K562 (cell line): ENCODE measurements at regions not wholly inside any gene's neighbourhood (a gene's known extent, or its start where the extent isn't known, plus 50 kb on each side); places are given as distances from the start of the nearest gene placed in this dataset.

Experiments used
- ATAC-seq: fragments of 200-7000 bp; cut with Tn5 transposase; 3 replicates; pipeline ENCODE4 v1.9.1; 2020; ENCODE audit warnings: moderate library complexity
- BruUV-seq: library from RNA; stranded (reverse); fragments of 400-500 nt; replicated peaks from 2 replicates; lab custom pipeline; 2021; lab: Mats Ljungman, UMichigan
- CTCF ChIA-PET: fragments of 300-600 bp; formaldehyde crosslinking; extraction: SDS; loops from one replicate; lab custom pipeline; 2021; ENCODE audit warnings: low intra/inter-chr PET ratio; lab: Yijun Ruan, JAX
- POLR2A ChIA-PET: fragments of 300-600, 350-650 bp; sonication (Branson Sonifier 250); formaldehyde crosslinking; extraction: SDS; loops from one replicate; lab custom pipeline; 2021; ENCODE audit warnings: antibody characterized with exemption, inconsistent platforms; lab: Yijun Ruan, JAX
- DNase-seq, 4 experiments: peaks; one replicate each; pipeline versions ENCODE4 v3.0.0 to v3.0.0-alpha.2; 2011 to 2018; ENCODE audit warnings: low spot score in 3 of 4, mixed read lengths in 3 of 4; ENCODE audit errors: extremely low read depth in 1 of 4
- FAIRE-seq: peaks from 2 replicates; lab custom pipeline; 2011; peaks lifted over from hg19 to GRCh38; lab: Jason Lieb, UNC
- H2AFZ ChIP-seq: 2 replicates; pipeline ENCODE4 v1.6.0; 2011; ENCODE audit warnings: low read depth, low read length, control low read depth, inconsistent platforms
- H3K27ac ChIP-seq: fragments of 200-600 bp; 3 replicates; pipeline ENCODE4 v1.8.0; 2011; ENCODE audit warnings: low read depth, mild to moderate bottlenecking, control low read depth, inconsistent platforms, low read length, moderate library complexity, mixed read lengths; ENCODE audit errors: extremely low read depth
- H3K27me3 ChIP-seq, 2 experiments: fragments of 300-600 bp in 1 of 2; 2 replicates in 1 of 2; 3 replicates in 1 of 2; pipeline versions ENCODE4 v1.6.0 to v1.8.0; 2011; ENCODE audit warnings: inconsistent platforms in 2 of 2, low read length in 2 of 2, mild to moderate bottlenecking in 1 of 2, mixed read lengths in 1 of 2, moderate library complexity in 1 of 2; ENCODE audit not compliant: control insufficient read depth in 2 of 2, insufficient read depth in 2 of 2
- H3K36me3 ChIP-seq: fragments of 300-600 bp; 3 replicates; pipeline ENCODE4 v1.8.0; 2011; ENCODE audit warnings: mild to moderate bottlenecking, low read length, inconsistent platforms; ENCODE audit not compliant: control insufficient read depth, insufficient read depth
- H3K4me1 ChIP-seq, 2 experiments: fragments of 200-600 bp in 1 of 2; replicated peaks in 1 of 2; 2 replicates in 1 of 2; 3 replicates in 1 of 2; pipeline versions ENCODE4 v1.5.1 to v1.8.0; 2011; ENCODE audit warnings: inconsistent platforms in 2 of 2, low read length in 2 of 2, mild to moderate bottlenecking in 1 of 2, mixed read lengths in 1 of 2, moderate library complexity in 1 of 2; ENCODE audit not compliant: control insufficient read depth in 2 of 2, insufficient read depth in 2 of 2
- H3K4me2 ChIP-seq: 2 replicates; pipeline ENCODE4 v1.6.1; 2011; ENCODE audit warnings: low read length, control low read depth, inconsistent platforms, mixed read lengths; ENCODE audit not compliant: insufficient read depth
- H3K4me3 ChIP-seq: fragments of 200-600 bp; sonication (generic), shearing (Covaris generic); 2 replicates; pipeline ENCODE4 v1.5.1; 2016; ENCODE audit warnings: control low read depth, inconsistent platforms
- H3K79me2 ChIP-seq: fragments of 200-600 bp; 3 replicates; pipeline ENCODE4 v1.8.0; 2011; ENCODE audit warnings: low read length, inconsistent platforms; ENCODE audit not compliant: control insufficient read depth, insufficient read depth
- H3K9ac ChIP-seq, 2 experiments: 2 replicates each; pipeline versions ENCODE4 v1.6.0 to v1.6.1; 2011; ENCODE audit warnings: low read depth in 2 of 2, low read length in 2 of 2, control low read depth in 1 of 2, inconsistent platforms in 1 of 2, mild to moderate bottlenecking in 1 of 2, mixed read lengths in 1 of 2; ENCODE audit not compliant: insufficient read depth in 1 of 2
- H3K9me1 ChIP-seq: one replicate; pipeline ENCODE4 v1.6.0; 2011; ENCODE audit warnings: inconsistent platforms, mild to moderate bottlenecking, low read length, moderate library complexity; ENCODE audit not compliant: control insufficient read depth, insufficient read depth
- H3K9me3 ChIP-seq: replicated peaks from 2 replicates; pipeline ENCODE4 v1.5.1; 2011; ENCODE audit warnings: low read depth, low read length, inconsistent platforms; ENCODE audit not compliant: control insufficient read depth, insufficient read depth
- H4K20me1 ChIP-seq: replicated peaks from 2 replicates; pipeline ENCODE4 v1.6.1; 2011; ENCODE audit warnings: low read length, inconsistent platforms, mixed read lengths; ENCODE audit not compliant: control insufficient read depth, insufficient read depth
- ARID3A ChIP-seq: IDR thresholded peaks from 2 replicates; pipeline ENCODE4 v1.6.1; 2012; ENCODE audit warnings: low read depth, low read length, improper control_type of control experiment, borderline replicate concordance
- CBX8 ChIP-seq: fragments of 200-600 bp; sonication (generic); IDR thresholded peaks from 2 replicates; pipeline ENCODE4 v1.6.1; 2012; ENCODE audit warnings: borderline replicate concordance, mixed run types, low read depth, mild to moderate bottlenecking, moderate library complexity, mixed read lengths, low read length, control low read depth, inconsistent platforms; ENCODE audit not compliant: poor library complexity, severe bottlenecking; ENCODE audit errors: extremely low read depth
- CHD7 ChIP-seq: fragments of 200-600 bp; sonication (generic); IDR thresholded peaks from one replicate; pipeline ENCODE4 v1.6.1; 2012; ENCODE audit warnings: mild to moderate bottlenecking, low read depth, low read length, inconsistent platforms
- FOS ChIP-seq: IDR thresholded peaks from 3 replicates; pipeline ENCODE4 v1.6.1; 2011; ENCODE audit not compliant: insufficient read length; ENCODE audit errors: extremely low read depth
- KHSRP ChIP-seq: fragments of 450-650 bp; IDR thresholded peaks from 2 replicates; pipeline ENCODE4 v1.6.1; 2017
- SRF ChIP-seq, 2 experiments: fragments of 250-450, 450-650 bp in 1 of 2; sonication (Bioruptor Pico) in 1 of 2; sonication (generic) in 1 of 2; formaldehyde crosslinking; IDR thresholded peaks; 2 replicates each; pipeline versions ENCODE4 v1.5.0 to v1.5.1; 2020 to 2022; ENCODE audit warnings: mild to moderate bottlenecking in 1 of 2, missing genetic modification reagents in 1 of 2
- VEZF1 ChIP-seq: fragments of 200-800 bp; sonication (Bioruptor generic); IDR thresholded peaks from 2 replicates; pipeline ENCODE4 v1.6.1; 2017; ENCODE audit warnings: missing genetic modification characterization, missing compliant biosample characterization
- ZNF431 ChIP-seq: sonication (generic); formaldehyde crosslinking; IDR thresholded peaks from 2 replicates; pipeline ENCODE4 v1.8.0; 2022; ENCODE audit warnings: mild to moderate bottlenecking, missing genetic modification reagents
- WGBS: fragments of 100-300 bp; shearing (Covaris generic); methylation state at CpG from one replicate; pipeline ENCODE4 v1.1.6; 2016; ENCODE audit warnings: low coverage, mixed read lengths; ENCODE audit not compliant: insufficient coverage; ENCODE audit errors: missing lambda C conversion rate; 5-methylcytosine and 5-hydroxymethylcytosine counted together
- in situ Hi-C: fragments of 300-500 bp; cut with MboI; formaldehyde crosslinking; loops from 4 replicates; pipeline ENCODE4 v1.15.0; 2018; ENCODE audit warnings: inconsistent platforms, mixed read lengths
- intact Hi-C: fragments of 100-400 bp; cut with micrococcal nuclease; formaldehyde crosslinking; loops from 2 replicates; pipeline ENCODE4 v1.14.2; 2022

- in situ Hi-C loops: no loop called here
- POLR2A ChIA-PET: no interaction called here
- TF ChIP-seq SRF (CRISPR knock-in tag; IDR thresholded peaks at IDR 0.05): no peak
- no peak for TF ChIP-seq FOS
- TF ChIP-seq KHSRP: no peak
- no peak for TF ChIP-seq ARID3A
- TF ChIP-seq VEZF1 (CRISPR knock-in tag): no peak
- no peak for TF ChIP-seq CHD7
- no peak for TF ChIP-seq CBX8
- no peak for TF ChIP-seq ZNF431 (CRISPR knock-in tag)
Measured at GRCh38 chr1:103460511-103460910, 65.0 kb upstream of the RNPC3 start.

More at GRCh38 chr1:103460511-103460910, 65.0 kb upstream of the RNPC3 start:
- Histone ChIP-seq H4K20me1 (no peaks in the 10 kb centered on the region), H3K4me1 (no peaks in the 10 kb centered on the region), H3K27me3 (no peaks in the 10 kb centered on the region), H3K79me2 (no peaks in the 10 kb centered on the region), H3K4me3 (no peak overlapping the region), H3K9ac (no peak overlapping the region), H2AFZ (no peak overlapping the region), H3K4me2 (no peak overlapping the region), H3K36me3 (no peaks in the 10 kb centered on the region), H3K9me3 (no peaks in the 10 kb centered on the region), H3K27ac (no peak overlapping the region), H3K9me1 (no peaks in the 10 kb centered on the region)
- FAIRE-seq (no peak), ATAC-seq (no peak), DNase-seq (no peak)
- CTCF ChIA-PET: interaction anchor here (0.7 kb wide), 1 partner anchor 42 kb away, joined by 3 read pairs; no protein-coding TSS in a partner anchor
- BruUV-seq: no TSS peak
- intact Hi-C loops: no loop called here
- WGBS: 0% methylated on average over 4 of the region's 4 CpGs
